Umbilical cord (tissue), 1 donor: ENCODE measurements at regions not wholly inside any gene's neighbourhood (a gene's known extent, or its start where the extent isn't known, plus 50 kb on each side); places are given as distances from the start of the nearest gene placed in this dataset.
A peak's percentile ranks its signal among the peaks of the same experiment; 100 is the strongest.

Source experiments
- DNase-seq: peaks from one replicate; pipeline ENCODE4 v3.0.0-alpha.2; 2015; ENCODE audit warnings: low spot score

- DNase-seq: peak; percentile 87
Measured at GRCh38 chr1:55987491-55988249, 591.7 kb downstream of the PLPP3 start.

- peak; percentile 82 for DNase-seq
Measured at GRCh38 chr1:55986003-55986402, 593.4 kb downstream of the PLPP3 start.

DNA sequence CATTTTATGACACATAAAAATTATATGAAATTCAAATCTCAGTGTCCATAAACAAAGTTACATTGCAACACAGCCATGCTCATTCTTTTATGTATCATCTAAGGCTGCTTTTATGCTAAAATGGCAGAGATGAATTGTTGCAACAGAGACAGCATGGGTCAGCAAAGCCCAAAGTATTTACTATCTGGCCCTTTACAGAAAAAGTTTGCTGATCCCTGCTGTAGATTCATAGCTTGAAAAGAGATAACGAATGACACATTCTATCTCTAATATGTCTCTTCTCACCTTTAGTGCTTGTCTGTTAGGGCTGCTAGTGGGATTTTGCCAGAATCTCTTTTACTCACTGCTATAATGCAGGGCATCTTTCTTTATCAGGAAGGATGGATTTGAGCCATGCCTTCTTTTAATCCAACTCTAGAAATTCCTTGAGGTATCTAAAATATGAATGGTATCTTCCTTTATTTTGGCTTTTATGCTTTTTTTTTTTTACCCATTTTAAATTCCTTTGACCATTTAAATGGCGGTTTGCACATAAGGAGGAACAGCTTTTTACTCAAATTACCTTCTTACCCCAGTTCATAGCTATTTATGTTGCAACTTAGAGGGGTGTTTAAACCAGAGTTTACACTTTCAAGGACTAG, 598.2 kb downstream of the PLPP3 start:
- peak; percentile 96 for DNase-seq

GRCh38 chr1:55980582-55980981, 598.8 kb downstream of the PLPP3 start:
- peak; percentile 83 for DNase-seq

GRCh38 chr1:55974714-55975441, 604.5 kb downstream of the PLPP3 start:
- DNase-seq: peak; percentile 32

DNA sequence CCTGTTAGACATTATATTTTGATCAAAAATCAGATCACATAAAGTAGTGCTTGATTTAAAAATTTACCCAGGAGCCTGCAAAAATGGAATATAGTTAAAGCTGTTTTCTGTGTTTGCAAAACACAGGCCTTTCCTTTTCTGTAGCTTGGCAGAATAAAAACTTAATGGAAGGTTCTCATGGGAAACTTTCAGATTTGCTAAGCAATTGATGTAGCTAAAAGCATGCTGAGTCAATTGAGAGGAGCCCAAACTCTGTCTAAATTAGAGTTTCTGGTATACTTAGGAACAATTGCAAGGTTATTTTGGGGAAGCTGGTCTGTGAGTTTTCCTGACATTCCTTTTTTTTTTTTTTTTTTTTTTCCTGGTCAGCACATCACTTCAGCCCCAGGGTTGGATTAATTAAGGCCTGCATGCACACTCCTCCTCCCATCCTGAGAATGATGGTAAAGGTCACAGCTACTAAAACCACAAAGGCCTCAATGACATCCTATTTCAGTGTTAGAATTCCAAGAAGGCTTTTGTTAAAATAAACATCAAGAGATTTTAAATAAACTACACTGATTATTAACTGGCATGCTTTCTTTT, 608.7 kb downstream of the PLPP3 start:
- no peak for DNase-seq

DNA sequence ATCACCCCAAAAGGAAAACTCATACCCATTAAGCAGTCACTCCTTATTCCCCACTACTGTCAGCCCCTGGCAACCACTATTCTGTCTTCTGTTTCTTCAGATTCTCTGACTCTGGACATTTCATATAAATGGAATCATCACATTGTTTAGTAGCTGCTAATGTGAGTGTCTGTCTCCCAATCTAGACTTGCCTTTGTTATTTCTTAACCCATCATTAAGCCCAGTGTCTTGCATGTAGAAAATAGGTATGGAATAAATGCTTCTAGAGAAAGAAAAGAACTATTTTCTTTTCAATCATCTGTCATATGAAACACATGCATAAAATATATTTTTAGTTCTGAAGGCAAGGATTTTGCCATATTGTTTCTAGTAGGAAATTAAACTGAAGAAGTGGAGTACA, 610.0 kb downstream of the PLPP3 start:
- no peak for DNase-seq

DNA sequence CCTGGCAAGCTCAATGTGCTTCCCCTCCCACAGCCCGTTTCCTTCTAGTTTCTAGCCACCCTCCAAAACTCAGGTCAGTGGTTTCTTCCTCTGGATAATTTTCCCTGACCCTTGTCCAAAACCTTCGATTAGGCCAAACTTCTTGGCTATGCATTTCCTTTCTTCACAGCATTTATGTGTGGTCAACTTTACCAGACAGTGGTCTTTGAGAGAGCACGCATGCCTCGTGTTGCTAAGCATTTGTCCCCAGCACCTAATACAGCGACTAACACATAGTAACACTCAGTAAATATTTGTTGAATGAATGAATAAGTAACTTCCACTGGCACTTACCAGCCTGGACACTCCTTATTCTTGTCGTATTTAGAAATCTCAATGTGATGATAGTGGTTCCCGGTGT, 610.7 kb downstream of the PLPP3 start:
- DNase-seq: no peak

- peak; percentile 74 for DNase-seq
Measured at GRCh38 chr1:55965981-55966461, 613.3 kb downstream of the PLPP3 start.

DNA sequence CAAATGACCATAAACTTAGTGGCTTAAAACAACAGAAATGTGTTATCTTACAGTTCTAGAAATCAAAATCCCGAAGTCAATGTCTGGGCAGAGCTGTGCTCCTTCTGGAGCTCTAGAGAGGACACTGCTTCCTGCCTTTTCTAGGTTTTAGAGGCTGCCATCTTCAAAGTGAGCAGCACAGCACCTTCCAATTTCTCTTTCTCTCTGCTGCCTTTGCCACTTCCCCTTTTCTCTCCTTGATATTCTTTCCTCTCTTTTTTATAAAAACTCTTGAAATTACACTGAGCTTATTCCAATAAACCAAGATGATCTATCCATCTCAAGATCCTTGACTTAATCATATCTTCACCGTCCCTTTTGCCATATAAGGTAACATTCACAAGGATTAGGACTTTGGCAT, 616.9 kb downstream of the PLPP3 start:
- DNase-seq: no peak

DNA sequence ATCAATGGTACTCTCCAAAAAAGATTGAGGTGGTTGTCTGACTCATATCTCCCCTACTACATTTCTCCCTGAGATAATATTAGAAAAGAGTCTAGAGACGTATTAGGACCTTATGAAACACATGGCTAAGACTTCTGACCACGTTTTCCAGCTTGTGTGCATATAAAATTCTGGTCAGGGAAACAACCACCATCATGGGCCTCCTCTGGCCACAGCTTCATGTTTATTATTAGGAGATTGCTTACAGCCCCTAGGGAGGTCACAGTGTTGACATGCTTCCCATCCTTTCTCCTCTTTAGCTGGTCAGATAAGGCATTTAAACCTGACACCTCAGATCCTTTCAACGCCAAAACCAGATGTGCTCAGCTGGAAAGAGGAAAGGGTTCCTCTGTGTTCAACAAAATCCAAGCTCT, 620.2 kb downstream of the PLPP3 start:
- no peak for DNase-seq

GRCh38 chr1:55958498-55958897, 620.9 kb downstream of the PLPP3 start:
- no peak for DNase-seq

GRCh38 chr1:55957276-55957675, 622.1 kb downstream of the PLPP3 start:
- DNase-seq: peak; percentile 54

GRCh38 chr1:55955016-55955621, 624.2 kb downstream of the PLPP3 start:
- DNase-seq: peak; percentile 64

DNA sequence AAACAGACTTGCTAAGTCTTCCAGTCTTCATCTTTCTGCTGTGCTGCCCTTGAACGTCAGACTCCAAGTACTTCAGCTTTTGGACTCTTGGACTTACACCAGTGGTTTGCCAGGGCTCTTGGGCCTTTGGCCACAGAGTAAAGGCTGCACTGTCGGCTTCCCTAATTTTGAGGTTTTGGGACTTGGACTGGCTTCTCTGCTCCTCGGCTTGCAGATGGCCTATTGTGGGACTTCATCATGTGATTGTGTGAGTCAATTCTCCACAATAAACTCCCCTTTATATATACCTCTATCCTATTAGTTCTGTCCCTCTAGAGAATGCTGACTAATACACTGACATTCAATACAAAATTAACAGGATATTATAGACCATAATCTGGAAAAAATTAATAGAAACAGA, 628.1 kb downstream of the PLPP3 start:
- DNase-seq: no peak

DNA sequence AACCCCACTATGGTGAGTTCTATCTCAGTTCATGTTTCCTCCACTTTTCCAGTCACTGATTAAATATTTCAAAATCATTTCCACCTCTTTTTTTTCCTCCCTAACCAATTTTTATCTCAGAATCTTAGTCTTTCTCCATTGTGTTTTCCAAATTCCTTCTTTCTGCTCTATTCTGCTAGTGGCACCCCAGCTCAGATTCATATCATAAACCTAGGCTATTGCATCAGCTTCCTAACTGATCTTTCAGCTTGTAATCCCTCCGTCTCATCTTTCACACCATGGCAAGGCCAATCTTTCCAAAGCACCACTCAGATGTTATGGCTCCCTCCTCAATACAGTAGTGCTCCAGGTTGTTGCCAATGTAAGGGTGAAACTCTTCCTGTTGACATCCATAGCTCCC, 631.9 kb downstream of the PLPP3 start:
- no peak for DNase-seq

DNA sequence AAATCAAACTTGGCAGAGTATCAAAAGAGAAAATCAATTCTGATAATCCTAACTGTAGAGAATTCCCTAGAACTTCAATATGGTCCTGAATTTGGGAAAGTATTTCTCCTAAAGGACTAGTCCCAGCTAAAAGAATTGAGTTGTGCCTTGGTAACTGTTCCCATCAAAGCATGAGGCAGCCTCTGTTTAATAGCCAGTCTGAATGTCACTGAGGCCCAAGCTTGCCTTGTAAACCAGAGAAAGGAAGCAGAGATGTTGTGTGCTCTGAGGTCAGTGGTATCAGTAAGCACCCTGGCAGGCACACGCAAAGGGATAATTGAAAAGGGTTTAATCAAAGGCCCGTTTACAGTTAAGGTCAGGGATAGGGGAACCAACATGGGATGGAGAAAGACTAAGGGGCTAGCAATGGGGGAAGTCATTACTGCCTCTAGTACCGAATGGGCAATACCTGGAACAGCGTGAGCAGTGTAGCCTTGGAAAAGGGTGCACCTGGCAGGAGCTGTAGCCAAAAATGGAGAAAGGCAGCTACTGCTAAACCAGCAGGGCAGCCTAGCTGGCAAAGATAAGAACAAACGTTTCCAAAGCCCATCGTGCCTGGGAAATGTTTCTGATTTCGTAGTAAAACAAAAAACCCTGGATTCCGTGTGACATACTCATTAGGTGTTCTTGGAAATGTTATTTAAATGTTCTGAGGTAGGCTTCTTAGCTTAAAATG, 635.5 kb downstream of the PLPP3 start:
- peak; percentile 69 for DNase-seq

DNA sequence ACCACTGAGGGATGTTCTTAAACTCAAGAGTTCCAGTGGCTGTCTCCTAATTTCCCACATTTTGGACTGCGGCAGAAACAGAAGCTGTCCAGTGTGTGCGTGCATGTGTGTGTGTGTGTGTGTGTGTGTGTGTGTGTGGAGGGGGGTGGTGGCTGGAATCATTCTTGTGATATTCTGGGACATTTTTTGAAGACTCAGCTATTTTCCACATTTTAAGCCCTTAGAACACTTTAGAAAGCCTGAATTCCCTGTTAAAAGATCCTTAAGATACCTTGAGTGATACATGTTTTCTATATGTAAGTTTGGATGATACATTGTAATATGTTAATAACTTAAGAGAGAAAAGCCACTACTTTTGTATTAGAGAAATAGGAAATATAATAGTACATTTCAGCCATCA, 636.4 kb downstream of the PLPP3 start:
- no peak for DNase-seq

GRCh38 chr1:55939866-55940265, 639.5 kb downstream of the PLPP3 start:
- DNase-seq: no peak

DNA sequence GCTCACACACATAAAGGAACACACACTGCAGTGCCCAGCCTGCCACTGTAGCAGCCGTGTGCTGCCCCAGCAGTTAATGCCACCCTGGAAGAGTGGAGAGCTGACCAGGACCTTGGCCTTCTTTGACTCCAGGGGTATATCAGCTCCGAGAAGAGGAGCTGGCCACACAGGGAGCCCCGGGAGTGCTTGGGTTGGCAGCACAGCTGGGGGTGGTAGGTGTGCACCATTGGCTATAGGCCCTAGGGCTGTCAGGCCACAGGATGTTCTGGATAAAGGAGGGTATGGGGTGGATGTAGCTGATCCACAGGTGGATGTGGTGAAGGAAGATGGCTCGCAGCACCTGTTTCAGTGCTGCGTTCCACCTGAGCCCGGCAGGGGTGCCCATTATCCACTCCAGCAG, 640.5 kb downstream of the PLPP3 start:
- DNase-seq: no peak

- no peak for DNase-seq
Measured at GRCh38 chr1:55938376-55938850, 641.0 kb downstream of the PLPP3 start.
